ENCODE measurements at regions not wholly inside any gene's neighbourhood (a gene's known extent, or its start where the extent isn't known, plus 50 kb on each side); places are given as distances from the start of the nearest gene placed in this dataset.

- Histone ChIP-seq H3K9me3 (replicated peaks in 1 of 2; ENCODE audit: control insufficient read depth in 2 of 2, insufficient read depth in 1 of 2, low read depth in 1 of 2, low read length in 2 of 2) (no peaks in the 10 kb centered on the region), H3K4ac (ENCODE audit: low read length) (no peak overlapping the region), H3K14ac (ENCODE audit: low read length) (no peak overlapping the region), H4K91ac (ENCODE audit: low read depth, low read length, poor library complexity) (no peak overlapping the region), H3K4me2 (ENCODE audit: insufficient read depth, low read length, poor library complexity, severe bottlenecking) (no peak overlapping the region), H2BK12ac (ENCODE audit: low read length) (no peak overlapping the region), H3K36me3 (replicated peaks in 1 of 2; ENCODE audit: control insufficient read depth in 2 of 2, insufficient read depth in 2 of 2, low read length in 2 of 2) (no peaks in the 10 kb centered on the region), H2BK5ac (ENCODE audit: low read length) (no peak overlapping the region), H3K27me3 (ENCODE audit: control insufficient read depth in 3 of 3, insufficient read depth in 3 of 3, low read depth in 1 of 3, low read length in 3 of 3) (no peaks in the 10 kb centered on the region), H2BK15ac (ENCODE audit: low read length) (no peak overlapping the region), H2AFZ (ENCODE audit: low read length) (no peak overlapping the region), H3K9ac (ENCODE audit: low read depth, low read length, poor library complexity) (no peak overlapping the region), H3K4me3 (ENCODE audit: low read length in 2 of 2) (peak overlapping the region in 1 of 2 donors; percentile 10), H3K4me1 (ENCODE audit: control insufficient read depth in 2 of 2, insufficient read depth in 1 of 2, low read depth in 1 of 2, low read length in 2 of 2) (peaks cover 6 to 14% of the 10 kb centered on the region in 2 donors), H3K18ac (ENCODE audit: low read length) (no peak overlapping the region), H2BK120ac (ENCODE audit: low read depth, low read length) (peak overlapping the region; percentile 13), H3K79me1 (ENCODE audit: low read depth, low read length) (no peaks in the 10 kb centered on the region), H4K8ac (ENCODE audit: low read depth, low read length) (no peak overlapping the region), H3K27ac (replicated peaks; ENCODE audit: low read length) (no peak overlapping the region), H3K23ac (ENCODE audit: low read depth, low read length, poor library complexity) (no peak overlapping the region), H2AK5ac (ENCODE audit: low read depth, low read length) (no peak overlapping the region)
- WGBS, 2 donors (ENCODE audit: extremely low coverage in 2 of 2, insufficient read length in 2 of 2, insufficient replicate concordance in 1 of 2) = no CpG with 5 or more reads among the region's 26 CpGs
- DNase-seq (ENCODE audit: low spot score) = no peak
Observed at GRCh38 chr2:240256704-240257637, 116.5 kb upstream of the OTOS start.

DNA sequence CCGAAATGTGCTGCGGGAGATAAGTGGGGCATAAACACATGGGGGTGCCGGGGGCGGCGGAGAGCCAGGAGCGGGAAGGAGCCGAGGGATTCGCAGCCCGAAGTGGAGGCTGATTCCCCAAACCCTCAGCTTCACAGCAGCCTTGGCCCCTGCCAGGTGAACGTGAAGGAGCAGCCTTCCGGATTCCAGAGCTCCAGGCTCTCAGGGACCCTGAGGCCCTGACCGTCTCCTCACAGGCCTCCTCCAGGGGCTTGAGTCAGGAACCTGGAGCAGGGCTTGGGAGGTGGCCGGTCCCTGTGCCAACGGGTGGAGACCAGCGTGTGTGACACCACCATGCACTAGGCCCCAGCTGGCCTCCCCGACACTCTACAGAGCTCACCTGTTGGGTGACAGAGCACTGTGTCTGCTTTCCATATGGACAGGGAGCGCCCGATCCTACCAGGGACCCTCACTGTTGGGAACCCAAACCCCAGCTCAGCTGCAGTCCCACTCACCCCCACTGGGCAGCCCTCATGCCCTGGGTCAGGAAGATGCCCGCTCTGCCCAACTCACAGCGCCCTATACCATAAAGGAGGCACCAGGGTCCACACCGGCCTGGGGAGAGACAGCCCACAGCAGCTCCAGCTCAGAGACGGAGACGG is 117.6 kb upstream of the OTOS start:
- DNase-seq (ENCODE audit: low spot score) = no peak
- Histone ChIP-seq H4K91ac (ENCODE audit: low read depth, low read length, poor library complexity) (no peak overlapping the region), H3K27me3 (ENCODE audit: control insufficient read depth in 3 of 3, insufficient read depth in 3 of 3, low read depth in 1 of 3, low read length in 3 of 3) (no peaks in the 10 kb centered on the region), H3K79me1 (ENCODE audit: low read depth, low read length) (no peaks in the 10 kb centered on the region), H2BK15ac (ENCODE audit: low read length) (peak overlapping the region; percentile 73), H3K18ac (ENCODE audit: low read length) (peak overlapping the region; percentile 64), H2AFZ (ENCODE audit: low read length) (no peak overlapping the region), H2AK5ac (ENCODE audit: low read depth, low read length) (peak overlapping the region; percentile 88), H2BK5ac (ENCODE audit: low read length) (no peak overlapping the region), H3K9me3 (replicated peaks in 1 of 2; ENCODE audit: control insufficient read depth in 2 of 2, insufficient read depth in 1 of 2, low read depth in 1 of 2, low read length in 2 of 2) (peaks cover 5 to 6% of the 10 kb centered on the region in 2 donors), H2BK120ac (ENCODE audit: low read depth, low read length) (peak overlapping the region; percentile 53), H3K4ac (ENCODE audit: low read length) (no peak overlapping the region), H3K4me1 (ENCODE audit: control insufficient read depth in 2 of 2, insufficient read depth in 1 of 2, low read depth in 1 of 2, low read length in 2 of 2) (peaks cover 3 to 14% of the 10 kb centered on the region in 2 donors), H3K14ac (ENCODE audit: low read length) (no peak overlapping the region), H3K23ac (ENCODE audit: low read depth, low read length, poor library complexity) (no peak overlapping the region), H4K8ac (ENCODE audit: low read depth, low read length) (no peak overlapping the region), H3K27ac (replicated peaks; ENCODE audit: low read length) (no peak overlapping the region), H3K9ac (ENCODE audit: low read depth, low read length, poor library complexity) (peak overlapping the region; percentile 26), H3K36me3 (replicated peaks in 1 of 2; ENCODE audit: control insufficient read depth in 2 of 2, insufficient read depth in 2 of 2, low read length in 2 of 2) (no peaks in the 10 kb centered on the region), H2BK12ac (ENCODE audit: low read length) (peak overlapping the region; percentile 41), H3K4me3 (ENCODE audit: low read length in 2 of 2) (no peak overlapping the region), H3K4me2 (ENCODE audit: insufficient read depth, low read length, poor library complexity, severe bottlenecking) (no peak overlapping the region)
- WGBS, 2 donors (ENCODE audit: extremely low coverage in 2 of 2, insufficient read length in 2 of 2, insufficient replicate concordance in 1 of 2) = no CpG with 5 or more reads among the region's 23 CpGs

DNA sequence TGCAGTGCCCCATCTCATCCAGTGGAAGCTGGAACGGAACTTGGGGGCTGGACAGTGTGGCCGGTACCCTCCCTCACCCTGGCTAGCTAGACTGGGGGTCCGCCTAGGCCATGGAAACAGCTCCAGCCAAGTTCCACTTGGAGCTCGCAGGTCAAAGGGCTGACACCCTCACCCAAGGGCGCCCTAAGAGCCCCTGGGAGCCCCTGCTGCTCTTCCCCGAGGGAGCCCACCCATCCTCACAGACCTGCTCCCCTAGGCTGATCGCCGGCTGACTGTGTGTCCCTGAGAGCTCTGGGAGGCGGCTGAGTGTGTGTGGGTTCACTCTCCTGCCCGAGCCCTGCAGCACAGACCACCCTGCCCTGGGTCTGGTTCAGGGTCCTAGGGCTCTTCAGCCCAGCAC is 118.2 kb upstream of the OTOS start:
- no peak overlapping the region for H2BK5ac ChIP-seq (ENCODE audit: low read length)
- H4K91ac ChIP-seq (ENCODE audit: low read depth, low read length, poor library complexity) = no peak overlapping the region
- no peaks in the 10 kb centered on the region for H3K36me3 ChIP-seq (replicated peaks in 1 of 2; ENCODE audit: control insufficient read depth in 2 of 2, insufficient read depth in 2 of 2, low read length in 2 of 2)
- H3K4me3 ChIP-seq (ENCODE audit: low read length in 2 of 2) = no peak overlapping the region
- peak overlapping the region; percentile 64 for H3K18ac ChIP-seq (ENCODE audit: low read length)
- peak overlapping the region; percentile 41 for H2BK12ac ChIP-seq (ENCODE audit: low read length)
- H2AK5ac ChIP-seq (ENCODE audit: low read depth, low read length) = peak overlapping the region; percentile 88
- H3K27ac ChIP-seq (replicated peaks; ENCODE audit: low read length) = no peak overlapping the region
- H3K9me3 ChIP-seq (replicated peaks in 1 of 2; ENCODE audit: control insufficient read depth in 2 of 2, insufficient read depth in 1 of 2, low read depth in 1 of 2, low read length in 2 of 2) = peaks cover 9 to 10% of the 10 kb centered on the region in 2 donors
- peak overlapping the region; percentile 73 for H2BK15ac ChIP-seq (ENCODE audit: low read length)
- DNase-seq (ENCODE audit: low spot score) = no peak
- H4K8ac ChIP-seq (ENCODE audit: low read depth, low read length) = no peak overlapping the region
- peak overlapping the region; percentile 50 for H3K14ac ChIP-seq (ENCODE audit: low read length)
- no peak overlapping the region for H3K4me2 ChIP-seq (ENCODE audit: insufficient read depth, low read length, poor library complexity, severe bottlenecking)
- H3K23ac ChIP-seq (ENCODE audit: low read depth, low read length, poor library complexity) = peak overlapping the region; percentile 12
- H3K4ac ChIP-seq (ENCODE audit: low read length) = no peak overlapping the region
- no CpG with 5 or more reads among the region's 10 CpGs for WGBS, 2 donors (ENCODE audit: extremely low coverage in 2 of 2, insufficient read length in 2 of 2, insufficient replicate concordance in 1 of 2)
- H3K79me1 ChIP-seq (ENCODE audit: low read depth, low read length) = no peaks in the 10 kb centered on the region
- H3K9ac ChIP-seq (ENCODE audit: low read depth, low read length, poor library complexity) = peak overlapping the region; percentile 26
- H2AFZ ChIP-seq (ENCODE audit: low read length) = peak overlapping the region; percentile 29
- peak overlapping the region; percentile 53 for H2BK120ac ChIP-seq (ENCODE audit: low read depth, low read length)
- H3K4me1 ChIP-seq (ENCODE audit: control insufficient read depth in 2 of 2, insufficient read depth in 1 of 2, low read depth in 1 of 2, low read length in 2 of 2) = peaks cover 3 to 14% of the 10 kb centered on the region in 2 donors
- no peaks in the 10 kb centered on the region for H3K27me3 ChIP-seq (ENCODE audit: control insufficient read depth in 3 of 3, insufficient read depth in 3 of 3, low read depth in 1 of 3, low read length in 3 of 3)
